Activated T-helper 1 cell treated with Interleukin-2 at 50 U/mL for 16 hours (primary cell): ENCODE measurements at regions not wholly inside any gene's neighbourhood (a gene's known extent, or its start where the extent isn't known, plus 50 kb on each side); places are given as distances from the start of the nearest gene placed in this dataset.

ENCODE experiments used
- DNase-seq: peaks from one replicate; pipeline ENCODE4 v3.0.0-alpha.2; 2020; ENCODE audit warnings: low read depth

GRCh38 chr15:70426096-70426821, 328.5 kb upstream of the TLE3 start:
- no peak for DNase-seq

GRCh38 chr15:70424937-70425411, 327.3 kb upstream of the TLE3 start:
- no peak for DNase-seq

GRCh38 chr15:70423267-70423666, 325.6 kb upstream of the TLE3 start:
- DNase-seq, result no peak

- no peak for DNase-seq
Observed at GRCh38 chr15:70422342-70422741, 324.6 kb upstream of the TLE3 start.

- no peak for DNase-seq
Observed at GRCh38 chr15:70420948-70421482, 323.3 kb upstream of the TLE3 start.

GRCh38 chr15:70420086-70420947, 322.6 kb upstream of the TLE3 start:
- DNase-seq, result no peak

GRCh38 chr15:70418943-70419342, 321.2 kb upstream of the TLE3 start:
- no peak for DNase-seq

- DNase-seq, result no peak
Observed at GRCh38 chr15:70417535-70417934, 319.8 kb upstream of the TLE3 start.

GRCh38 chr15:70416829-70417228, 319.1 kb upstream of the TLE3 start:
- no peak for DNase-seq

- DNase-seq, result no peak
Observed at GRCh38 chr15:70415398-70415797, 317.7 kb upstream of the TLE3 start.

GRCh38 chr15:70414626-70415025, 316.9 kb upstream of the TLE3 start:
- DNase-seq, result no peak

GRCh38 chr15:70412794-70413193, 315.1 kb upstream of the TLE3 start:
- no peak for DNase-seq

GRCh38 chr15:70411143-70411863, 313.6 kb upstream of the TLE3 start:
- no peak for DNase-seq

GRCh38 chr15:70410371-70410985, 312.8 kb upstream of the TLE3 start:
- no peak for DNase-seq

- DNase-seq, result no peak
Observed at GRCh38 chr15:70409388-70409787, 311.7 kb upstream of the TLE3 start.

GRCh38 chr15:70407955-70408354, 310.2 kb upstream of the TLE3 start:
- no peak for DNase-seq

GRCh38 chr15:70407336-70407670, 309.6 kb upstream of the TLE3 start:
- no peak for DNase-seq

GRCh38 chr15:70406617-70407335, 309.1 kb upstream of the TLE3 start:
- no peak for DNase-seq

- DNase-seq, result no peak
Observed at GRCh38 chr15:70401709-70402108, 304.0 kb upstream of the TLE3 start.

- no peak for DNase-seq
Observed at GRCh38 chr15:70400766-70401541, 303.2 kb upstream of the TLE3 start.

- DNase-seq, result no peak
Observed at GRCh38 chr15:70399204-70399603, 301.5 kb upstream of the TLE3 start.
